Muscle layer of duodenum (tissue), 2 donors: ENCODE measurements at regions not wholly inside any gene's neighbourhood (a gene's known extent, or its start where the extent isn't known, plus 50 kb on each side); places are given as distances from the start of the nearest gene placed in this dataset.

Experiments
- H3K27ac ChIP-seq: one replicate; pipeline ENCODE4 v1.7.0; 2013; ENCODE audit warnings: mild to moderate bottlenecking, low read length
- H3K27me3 ChIP-seq: one replicate; pipeline ENCODE4 v1.7.0; 2013; ENCODE audit warnings: low read depth, mild to moderate bottlenecking, control low read depth, low read length
- H3K36me3 ChIP-seq, 2 donors: one replicate each; pipeline ENCODE4 v1.7.0; 2013; ENCODE audit warnings: low read length in 2 of 2, control low read depth in 1 of 2, mild to moderate bottlenecking in 1 of 2; ENCODE audit not compliant: insufficient read depth in 2 of 2, control insufficient read depth in 1 of 2
- H3K4me1 ChIP-seq, 2 donors: one replicate each; pipeline ENCODE4 v1.7.0; 2013; ENCODE audit warnings: low read length in 2 of 2, mild to moderate bottlenecking in 2 of 2, control low read depth in 1 of 2, moderate library complexity in 1 of 2; ENCODE audit not compliant: insufficient read depth in 2 of 2, control insufficient read depth in 1 of 2
- H3K4me3 ChIP-seq, 2 donors: one replicate each; pipeline ENCODE4 v1.7.0; 2013; ENCODE audit warnings: low read length in 2 of 2, low read depth in 1 of 2, mild to moderate bottlenecking in 1 of 2
- H3K9me3 ChIP-seq, 2 donors: one replicate each; pipeline ENCODE4 v1.7.0; 2013; ENCODE audit warnings: low read length in 2 of 2, control low read depth in 1 of 2, mild to moderate bottlenecking in 1 of 2; ENCODE audit not compliant: control insufficient read depth in 1 of 2
- donor health status: healthy.

- Histone ChIP-seq H3K4me1 (peaks cover 0 to 2% of the 10 kb centered on the region in 2 donors), H3K4me3 (no peak overlapping the region), H3K27ac (no peak overlapping the region), H3K36me3 (no peaks in the 10 kb centered on the region), H3K27me3 (no peaks in the 10 kb centered on the region), H3K9me3 (no peaks in the 10 kb centered on the region)
These were observed 138.5 kb upstream of the PHACTR1 start for GRCh38 chr6:12578097-12578496.

GRCh38 chr6:12578751-12579150 lies 137.8 kb upstream of the PHACTR1 start:
- no peaks in the 10 kb centered on the region for H3K27me3 ChIP-seq
- no peaks in the 10 kb centered on the region for H3K4me1 ChIP-seq
- H3K9me3 ChIP-seq: no peaks in the 10 kb centered on the region
- no peak overlapping the region for H3K4me3 ChIP-seq
- H3K27ac ChIP-seq: no peak overlapping the region
- H3K36me3 ChIP-seq: no peaks in the 10 kb centered on the region

- H3K4me3 ChIP-seq: no peak overlapping the region
- no peak overlapping the region for H3K27ac ChIP-seq
- H3K4me1 ChIP-seq: no peaks in the 10 kb centered on the region
- no peaks in the 10 kb centered on the region for H3K27me3 ChIP-seq
- no peaks in the 10 kb centered on the region for H3K36me3 ChIP-seq
- no peaks in the 10 kb centered on the region for H3K9me3 ChIP-seq
These were observed 136.3 kb upstream of the PHACTR1 start for GRCh38 chr6:12580290-12580689.

- Histone ChIP-seq H3K4me3 (no peak overlapping the region), H3K4me1 (no peaks in the 10 kb centered on the region), H3K27ac (no peak overlapping the region), H3K27me3 (no peaks in the 10 kb centered on the region), H3K9me3 (no peaks in the 10 kb centered on the region), H3K36me3 (no peaks in the 10 kb centered on the region)
These were observed 134.0 kb upstream of the PHACTR1 start for GRCh38 chr6:12582421-12583110.

- H3K9me3 ChIP-seq: no peaks in the 10 kb centered on the region
- no peaks in the 10 kb centered on the region for H3K27me3 ChIP-seq
- no peak overlapping the region for H3K4me3 ChIP-seq
- no peaks in the 10 kb centered on the region for H3K36me3 ChIP-seq
- H3K4me1 ChIP-seq: no peaks in the 10 kb centered on the region
- H3K27ac ChIP-seq: peak overlapping the region; percentile 58
These were observed 131.7 kb upstream of the PHACTR1 start for GRCh38 chr6:12584631-12585405.

GRCh38 chr6:12585497-12585958 lies 131.0 kb upstream of the PHACTR1 start:
- Histone ChIP-seq H3K27ac (peak overlapping the region; percentile 58), H3K27me3 (no peaks in the 10 kb centered on the region), H3K36me3 (no peaks in the 10 kb centered on the region), H3K4me1 (no peaks in the 10 kb centered on the region), H3K4me3 (no peak overlapping the region), H3K9me3 (no peaks in the 10 kb centered on the region)

- no peak overlapping the region for H3K27ac ChIP-seq
- no peaks in the 10 kb centered on the region for H3K27me3 ChIP-seq
- H3K4me1 ChIP-seq: no peaks in the 10 kb centered on the region
- no peak overlapping the region for H3K4me3 ChIP-seq
- no peaks in the 10 kb centered on the region for H3K9me3 ChIP-seq
- no peaks in the 10 kb centered on the region for H3K36me3 ChIP-seq
These were observed 129.7 kb upstream of the PHACTR1 start for GRCh38 chr6:12586721-12587480.

GRCh38 chr6:12590901-12591300 lies 125.7 kb upstream of the PHACTR1 start:
- no peaks in the 10 kb centered on the region for H3K27me3 ChIP-seq
- no peaks in the 10 kb centered on the region for H3K4me1 ChIP-seq
- no peak overlapping the region for H3K27ac ChIP-seq
- no peak overlapping the region for H3K4me3 ChIP-seq
- no peaks in the 10 kb centered on the region for H3K9me3 ChIP-seq
- H3K36me3 ChIP-seq: no peaks in the 10 kb centered on the region

- Histone ChIP-seq H3K36me3 (no peaks in the 10 kb centered on the region), H3K4me3 (no peak overlapping the region), H3K27me3 (no peaks in the 10 kb centered on the region), H3K4me1 (no peaks in the 10 kb centered on the region), H3K9me3 (no peaks in the 10 kb centered on the region), H3K27ac (no peak overlapping the region)
These were observed 123.9 kb upstream of the PHACTR1 start for GRCh38 chr6:12592634-12593033.

- Histone ChIP-seq H3K27ac (no peak overlapping the region), H3K4me1 (no peaks in the 10 kb centered on the region), H3K27me3 (no peaks in the 10 kb centered on the region), H3K9me3 (no peaks in the 10 kb centered on the region), H3K36me3 (no peaks in the 10 kb centered on the region), H3K4me3 (no peak overlapping the region)
These were observed 122.6 kb upstream of the PHACTR1 start for GRCh38 chr6:12593771-12594529.

GRCh38 chr6:12594530-12594893 lies 122.1 kb upstream of the PHACTR1 start:
- Histone ChIP-seq H3K4me1 (no peaks in the 10 kb centered on the region), H3K4me3 (no peak overlapping the region), H3K36me3 (no peaks in the 10 kb centered on the region), H3K9me3 (no peaks in the 10 kb centered on the region), H3K27me3 (no peaks in the 10 kb centered on the region), H3K27ac (no peak overlapping the region)
